ENCODE measurements at regions not wholly inside any gene's neighbourhood (a gene's known extent, or its start where the extent isn't known, plus 50 kb on each side); places are given as distances from the start of the nearest gene placed in this dataset.

- DNase-seq (ENCODE audit: low read depth, low spot score) = no peak
- ChIA-PET CTCF (interaction anchor here (1.2 to 1.8 kb wide), 3 partner anchors 10 to 15 kb away, joined by 3 to 6 read pairs (median 3); no protein-coding TSS in a partner anchor), POLR2A (no interaction called here)
- no peak for TF ChIP-seq CTCF (IDR thresholded peaks at IDR 0.05; ENCODE audit: insufficient read depth, low read length, missing control alignments)
- H3K4me3 ChIP-seq (ENCODE audit: low read depth, low read length) = no peak overlapping the region
Observed at GRCh38 chr9:80158131-80158530, 586.4 kb downstream of the TLE4 start.

DNA sequence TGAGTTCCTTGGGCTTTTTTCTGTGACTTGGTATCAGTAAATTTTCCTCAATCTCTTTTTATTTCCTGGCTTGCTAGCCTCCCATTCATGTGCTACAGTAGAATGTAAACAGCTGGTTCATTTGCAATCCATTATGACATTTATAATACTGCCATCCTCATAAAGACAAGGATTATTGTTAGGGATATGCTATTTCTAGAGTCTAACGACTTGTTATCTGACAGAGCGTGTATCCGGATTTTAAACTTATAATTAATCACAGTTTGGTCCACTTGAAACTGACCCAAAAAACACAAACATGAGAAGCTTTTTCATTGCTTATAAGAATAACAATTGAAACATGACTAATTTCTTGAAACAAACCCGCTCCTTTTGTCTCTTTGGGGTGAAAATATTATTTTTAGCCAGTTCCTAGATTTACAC lies 585.8 kb downstream of the TLE4 start:
- ChIA-PET POLR2A (no interaction called here), CTCF (interaction anchor here (1.2 to 1.8 kb wide), 3 partner anchors 10 to 16 kb away, joined by 3 to 6 read pairs (median 3); no protein-coding TSS in a partner anchor)
- no peak for DNase-seq (ENCODE audit: low read depth, low spot score)
- no peak overlapping the region for H3K4me3 ChIP-seq (ENCODE audit: low read depth, low read length)
- TF ChIP-seq CTCF (IDR thresholded peaks at IDR 0.05; ENCODE audit: insufficient read depth, low read length, missing control alignments) = no peak

DNA sequence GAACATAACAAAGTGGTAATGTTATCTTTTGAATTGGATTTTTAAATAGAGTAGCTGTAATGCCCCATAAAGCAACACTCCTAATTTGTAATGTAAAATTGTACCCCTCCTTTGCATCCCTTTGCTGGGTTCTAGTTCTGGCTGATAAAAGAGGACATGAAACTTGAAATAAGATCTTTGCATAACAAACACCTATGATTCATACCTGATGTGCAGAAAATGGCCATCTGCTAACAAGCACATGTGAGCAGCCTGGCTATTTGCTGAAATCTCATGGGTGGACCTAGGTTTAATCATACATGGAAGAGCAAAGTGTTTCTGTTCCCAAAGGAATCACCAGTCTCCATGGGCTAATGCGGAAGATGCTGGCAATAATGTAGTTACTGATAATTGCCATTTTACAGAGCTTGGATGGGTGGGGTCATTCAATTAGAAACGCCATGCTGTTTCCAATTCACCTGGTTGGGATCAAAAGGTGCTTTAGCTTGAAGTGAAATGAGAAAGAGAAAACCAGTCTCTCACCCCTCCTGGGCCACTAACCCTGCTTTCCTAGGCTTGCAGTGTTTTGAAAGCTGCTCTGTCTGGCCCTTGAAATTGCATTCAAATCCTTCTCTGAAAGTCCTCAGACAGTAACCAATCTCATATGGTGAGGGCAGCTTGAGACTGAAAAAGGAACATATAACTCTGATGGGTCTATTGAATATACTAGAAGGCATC lies 585.1 kb downstream of the TLE4 start:
- no peak for TF ChIP-seq CTCF (IDR thresholded peaks at IDR 0.05; ENCODE audit: insufficient read depth, low read length, missing control alignments)
- no peak for DNase-seq (ENCODE audit: low read depth, low spot score)
- CTCF ChIA-PET = interaction anchor here (1.2 to 1.8 kb wide), 2 partner anchors 11 to 17 kb away, joined by 3 to 6 read pairs; no protein-coding TSS in a partner anchor
- POLR2A ChIA-PET = no interaction called here
- no peak overlapping the region for H3K4me3 ChIP-seq (ENCODE audit: low read depth, low read length)

DNA sequence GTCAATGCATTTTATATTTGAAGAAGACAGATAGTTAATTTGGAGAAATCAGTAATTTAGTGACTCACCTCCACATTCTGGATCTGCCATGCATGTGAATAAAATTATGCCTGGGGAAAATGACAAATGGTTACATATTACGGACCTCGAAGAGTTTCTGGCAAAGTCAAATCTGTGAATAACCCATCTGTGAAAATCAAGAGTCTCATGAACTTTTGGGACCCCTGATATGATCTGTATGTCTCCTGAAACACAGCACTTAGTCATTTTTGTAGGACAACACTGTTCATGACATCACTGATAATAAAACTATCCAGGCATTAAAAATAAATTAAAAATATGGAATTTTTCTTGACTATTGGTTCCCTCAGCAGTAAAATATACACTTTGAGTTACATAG lies 584.5 kb downstream of the TLE4 start:
- ChIA-PET CTCF (no interaction called here), POLR2A (no interaction called here)
- no peak overlapping the region for H3K4me3 ChIP-seq (ENCODE audit: low read depth, low read length)
- no peak for TF ChIP-seq CTCF (IDR thresholded peaks at IDR 0.05; ENCODE audit: insufficient read depth, low read length, missing control alignments)
- no peak for DNase-seq (ENCODE audit: low read depth, low spot score)

- CTCF ChIA-PET = no interaction called here
- H3K4me3 ChIP-seq (ENCODE audit: low read depth, low read length) = no peak overlapping the region
- POLR2A ChIA-PET = no interaction called here
- TF ChIP-seq CTCF (IDR thresholded peaks at IDR 0.05; ENCODE audit: insufficient read depth, low read length, missing control alignments) = no peak
- DNase-seq (ENCODE audit: low read depth, low spot score) = no peak
Observed at GRCh38 chr9:80147866-80148265, 576.1 kb downstream of the TLE4 start.

- no peak for DNase-seq (ENCODE audit: low read depth, low spot score)
- peak; percentile 3 for TF ChIP-seq CTCF (IDR thresholded peaks at IDR 0.05; ENCODE audit: insufficient read depth, low read length, missing control alignments)
- POLR2A ChIA-PET = no interaction called here
- no peak overlapping the region for H3K4me3 ChIP-seq (ENCODE audit: low read depth, low read length)
- CTCF ChIA-PET = interaction anchor here (1.0 to 2.2 kb wide), 3 partner anchors 12 to 446 kb away, joined by 3 to 6 read pairs (median 4); no protein-coding TSS in a partner anchor
Observed at GRCh38 chr9:80146466-80146865, 574.7 kb downstream of the TLE4 start.
